Kidney (tissue), 13 donors: ENCODE measurements at regions not wholly inside any gene's neighbourhood (a gene's known extent, or its start where the extent isn't known, plus 50 kb on each side); places are given as distances from the start of the nearest gene placed in this dataset.
"Not testable (repeated sequence)": the region's sequence is repeated elsewhere in the genome, so short reads cannot be mapped to it uniquely, and the experiment has no call there.

Experiments used
- DNase-seq, 5 donors: peaks; one replicate each; pipeline ENCODE4 v3.0.0-alpha.2; 2013 to 2020
- FAIRE-seq: peaks from 2 replicates; lab custom pipeline; 2012; peaks lifted over from hg19 to GRCh38; lab: Jason Lieb, UNC
- H3K27ac ChIP-seq, 2 donors: one replicate each; pipeline ENCODE4 v1.7.0; 2013; ENCODE audit warnings: low read depth in 2 of 2, low read length in 2 of 2, inconsistent platforms in 1 of 2
- H3K27me3 ChIP-seq: one replicate; pipeline ENCODE4 v1.7.1; 2013; ENCODE audit warnings: low read length, inconsistent platforms; ENCODE audit not compliant: control insufficient read depth, insufficient read depth
- H3K36me3 ChIP-seq, 3 donors: one replicate each; pipeline versions ENCODE4 v1.7.0 to v1.7.1; 2013; ENCODE audit warnings: low read length in 3 of 3, control low read depth in 1 of 3, inconsistent platforms in 1 of 3; ENCODE audit not compliant: insufficient read depth in 3 of 3, control insufficient read depth in 2 of 3
- H3K4me1 ChIP-seq, 3 donors: one replicate each; pipeline versions ENCODE4 v1.7.0 to v1.7.1; 2013; ENCODE audit warnings: low read length in 3 of 3, inconsistent platforms in 1 of 3, low read depth in 1 of 3; ENCODE audit not compliant: control insufficient read depth in 2 of 3, insufficient read depth in 2 of 3
- H3K4me3 ChIP-seq, 3 donors: one replicate each; pipeline versions ENCODE4 v1.7.0 to v1.8.1; 2013; ENCODE audit warnings: low read length in 3 of 3, control low read depth in 1 of 3, inconsistent platforms in 1 of 3
- H3K9ac ChIP-seq, 3 donors: one replicate each; pipeline versions ENCODE4 v1.7.0 to v1.7.1; 2013; ENCODE audit warnings: low read length in 3 of 3, control low read depth in 1 of 3, inconsistent platforms in 1 of 3
- H3K9me3 ChIP-seq, 3 donors: one replicate each; pipeline versions ENCODE4 v1.7.0 to v1.7.1; 2013; ENCODE audit warnings: low read length in 3 of 3, control low read depth in 1 of 3, inconsistent platforms in 1 of 3; ENCODE audit not compliant: control insufficient read depth in 2 of 3, insufficient read depth in 1 of 3
- CTCF ChIP-seq: IDR thresholded peaks from 3 replicates; pipeline ENCODE4 v1.5.1; 2012; ENCODE audit warnings: mild to moderate bottlenecking, moderate library complexity, borderline replicate concordance; ENCODE audit not compliant: insufficient read depth; ENCODE audit errors: extremely low read depth
- intact Hi-C: fragments of 100-400 bp; cut with DNase I; formaldehyde crosslinking; loops from one replicate; pipeline ENCODE4 v1.11.1; 2022
- donor health status: control.
- donor health status: control.
- donor health status: control.
- donor health status: control.
- donor health status: control.
- donor health status: DM: yes; HTN: yes; CAD: no.
- donor health status: Normal renal cell carcinoma (clear cell type).

DNA sequence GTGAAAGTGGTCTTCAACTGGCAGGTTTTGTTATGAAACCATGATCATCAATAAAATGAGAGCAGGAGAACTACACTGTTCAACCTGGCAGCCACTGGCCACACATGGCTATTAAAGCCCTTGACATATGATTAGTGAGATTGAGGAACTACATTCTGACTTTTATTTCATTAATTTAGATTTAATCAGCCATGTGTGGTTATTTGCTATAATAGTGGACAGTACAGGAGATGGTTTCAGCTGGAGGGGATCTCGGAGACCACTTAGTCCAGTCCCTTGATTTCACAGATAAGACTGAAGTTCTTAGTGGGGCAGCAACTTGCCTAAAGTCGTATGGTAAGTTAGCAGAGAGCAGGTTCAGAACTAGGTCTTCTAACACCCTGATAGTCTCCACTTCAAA, 111.7 kb upstream of the BMPER start:
- Histone ChIP-seq H3K27ac (no peak overlapping the region), H3K4me3 (no peak overlapping the region), H3K9me3 (no peaks in the 10 kb centered on the region), H3K4me1 (no peaks in the 10 kb centered on the region), H3K9ac (no peak overlapping the region), H3K36me3 (no peaks in the 10 kb centered on the region), H3K27me3 (no peaks in the 10 kb centered on the region)
- DNase-seq = no peak
- no peak for TF ChIP-seq CTCF
- no peak for FAIRE-seq
- intact Hi-C loops = no loop called here

- intact Hi-C loops = no loop called here
- no peaks in the 10 kb centered on the region for H3K36me3 ChIP-seq
- DNase-seq (no peak), FAIRE-seq (no peak)
- no peak overlapping the region for H3K4me3 ChIP-seq
- no peak for TF ChIP-seq CTCF
- no peaks in the 10 kb centered on the region for H3K4me1 ChIP-seq
- H3K9me3 ChIP-seq = no peaks in the 10 kb centered on the region
- no peaks in the 10 kb centered on the region for H3K27me3 ChIP-seq
- H3K27ac ChIP-seq = no peak overlapping the region
- H3K9ac ChIP-seq = no peak overlapping the region
Observed at GRCh38 chr7:33794419-33794818, 110.9 kb upstream of the BMPER start.

DNA sequence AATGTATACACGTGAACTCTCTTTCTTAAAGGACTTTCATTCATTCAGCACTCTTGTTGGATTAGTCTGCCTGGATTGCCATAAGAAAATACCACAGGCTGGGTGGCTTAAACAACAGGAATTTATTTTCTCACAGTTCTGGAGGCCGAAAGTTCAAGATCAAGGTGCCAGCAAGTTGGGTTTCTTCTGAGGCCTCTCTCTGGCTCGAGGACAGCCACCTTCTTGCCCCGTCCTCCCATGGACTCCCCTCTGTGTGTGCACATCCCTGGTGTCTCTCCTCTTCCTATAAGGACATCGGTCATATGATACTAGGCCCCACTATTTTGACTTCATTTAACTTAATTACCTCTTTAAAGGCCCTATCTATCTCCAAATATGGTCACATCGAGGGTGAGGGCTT, 110.4 kb upstream of the BMPER start:
- no peak for TF ChIP-seq CTCF
- H3K27ac ChIP-seq = no peak overlapping the region
- no peaks in the 10 kb centered on the region for H3K4me1 ChIP-seq
- H3K36me3 ChIP-seq = no peaks in the 10 kb centered on the region
- no peak overlapping the region for H3K4me3 ChIP-seq
- H3K9ac ChIP-seq = no peak overlapping the region
- no peak for FAIRE-seq
- no peaks in the 10 kb centered on the region for H3K9me3 ChIP-seq
- no peak for DNase-seq
- no peaks in the 10 kb centered on the region for H3K27me3 ChIP-seq
- intact Hi-C loops = no loop called here

DNA sequence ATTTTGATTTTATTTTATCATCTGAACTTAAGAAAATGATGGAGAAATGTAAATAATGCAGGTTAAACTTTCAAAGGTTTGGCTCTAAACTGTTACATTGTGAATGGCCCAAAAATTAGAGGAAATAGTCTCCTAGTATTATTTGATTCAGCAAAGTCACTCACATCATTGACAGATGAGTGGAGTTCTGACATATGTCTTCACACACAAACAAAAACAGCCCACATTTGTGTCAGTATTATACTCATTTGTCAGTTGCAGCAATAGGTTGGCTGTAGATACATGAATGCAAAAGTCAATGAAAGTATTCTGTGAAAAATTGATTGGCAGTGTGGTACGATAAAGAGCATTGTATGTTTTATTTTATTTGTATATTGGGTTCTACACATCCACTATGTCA, 108.8 kb upstream of the BMPER start:
- DNase-seq (no peak), FAIRE-seq (no peak)
- no peak overlapping the region for H3K27ac ChIP-seq
- H3K36me3 ChIP-seq = no peaks in the 10 kb centered on the region
- no peaks in the 10 kb centered on the region for H3K4me1 ChIP-seq
- no peak overlapping the region for H3K9ac ChIP-seq
- intact Hi-C loops = no loop called here
- no peaks in the 10 kb centered on the region for H3K27me3 ChIP-seq
- no peak for TF ChIP-seq CTCF
- H3K4me3 ChIP-seq = no peak overlapping the region
- no peaks in the 10 kb centered on the region for H3K9me3 ChIP-seq

GRCh38 chr7:33797512-33797911, 107.8 kb upstream of the BMPER start:
- H3K9me3 ChIP-seq, DNase-seq, H3K36me3 ChIP-seq, FAIRE-seq, intact Hi-C loops, H3K27me3 ChIP-seq, H3K4me1 ChIP-seq, H3K9ac ChIP-seq, H3K4me3 ChIP-seq, H3K27ac ChIP-seq: not testable (repeated sequence)
